K562 (cell line): ENCODE measurements at regions not wholly inside any gene's neighbourhood (a gene's known extent, or its start where the extent isn't known, plus 50 kb on each side); places are given as distances from the start of the nearest gene placed in this dataset.

ENCODE experiments used
- ATAC-seq: fragments of 200-7000 bp; cut with Tn5 transposase; 3 replicates; pipeline ENCODE4 v1.9.1; 2020; ENCODE audit warnings: moderate library complexity
- BruUV-seq: library from RNA; stranded (reverse); fragments of 400-500 nt; replicated peaks from 2 replicates; lab custom pipeline; 2021; lab: Mats Ljungman, UMichigan
- CTCF ChIA-PET: fragments of 300-600 bp; formaldehyde crosslinking; extraction: SDS; loops from one replicate; lab custom pipeline; 2021; ENCODE audit warnings: low intra/inter-chr PET ratio; lab: Yijun Ruan, JAX
- POLR2A ChIA-PET: fragments of 300-600, 350-650 bp; sonication (Branson Sonifier 250); formaldehyde crosslinking; extraction: SDS; loops from one replicate; lab custom pipeline; 2021; ENCODE audit warnings: antibody characterized with exemption, inconsistent platforms; lab: Yijun Ruan, JAX
- DNase-seq, 4 experiments: peaks; one replicate each; pipeline versions ENCODE4 v3.0.0 to v3.0.0-alpha.2; 2011 to 2018; ENCODE audit warnings: low spot score in 3 of 4, mixed read lengths in 3 of 4; ENCODE audit errors: extremely low read depth in 1 of 4
- FAIRE-seq: peaks from 2 replicates; lab custom pipeline; 2011; peaks lifted over from hg19 to GRCh38; lab: Jason Lieb, UNC
- H2AFZ ChIP-seq: 2 replicates; pipeline ENCODE4 v1.6.0; 2011; ENCODE audit warnings: low read depth, low read length, control low read depth, inconsistent platforms
- H3K27ac ChIP-seq: fragments of 200-600 bp; 3 replicates; pipeline ENCODE4 v1.8.0; 2011; ENCODE audit warnings: low read depth, mild to moderate bottlenecking, control low read depth, inconsistent platforms, low read length, moderate library complexity, mixed read lengths; ENCODE audit errors: extremely low read depth
- H3K27me3 ChIP-seq, 2 experiments: fragments of 300-600 bp in 1 of 2; 2 replicates in 1 of 2; 3 replicates in 1 of 2; pipeline versions ENCODE4 v1.6.0 to v1.8.0; 2011; ENCODE audit warnings: inconsistent platforms in 2 of 2, low read length in 2 of 2, mild to moderate bottlenecking in 1 of 2, mixed read lengths in 1 of 2, moderate library complexity in 1 of 2; ENCODE audit not compliant: control insufficient read depth in 2 of 2, insufficient read depth in 2 of 2
- H3K36me3 ChIP-seq: fragments of 300-600 bp; 3 replicates; pipeline ENCODE4 v1.8.0; 2011; ENCODE audit warnings: mild to moderate bottlenecking, low read length, inconsistent platforms; ENCODE audit not compliant: control insufficient read depth, insufficient read depth
- H3K4me1 ChIP-seq, 2 experiments: fragments of 200-600 bp in 1 of 2; replicated peaks in 1 of 2; 2 replicates in 1 of 2; 3 replicates in 1 of 2; pipeline versions ENCODE4 v1.5.1 to v1.8.0; 2011; ENCODE audit warnings: inconsistent platforms in 2 of 2, low read length in 2 of 2, mild to moderate bottlenecking in 1 of 2, mixed read lengths in 1 of 2, moderate library complexity in 1 of 2; ENCODE audit not compliant: control insufficient read depth in 2 of 2, insufficient read depth in 2 of 2
- H3K4me2 ChIP-seq: 2 replicates; pipeline ENCODE4 v1.6.1; 2011; ENCODE audit warnings: low read length, control low read depth, inconsistent platforms, mixed read lengths; ENCODE audit not compliant: insufficient read depth
- H3K4me3 ChIP-seq: fragments of 200-600 bp; sonication (generic), shearing (Covaris generic); 2 replicates; pipeline ENCODE4 v1.5.1; 2016; ENCODE audit warnings: control low read depth, inconsistent platforms
- H3K79me2 ChIP-seq: fragments of 200-600 bp; 3 replicates; pipeline ENCODE4 v1.8.0; 2011; ENCODE audit warnings: low read length, inconsistent platforms; ENCODE audit not compliant: control insufficient read depth, insufficient read depth
- H3K9ac ChIP-seq, 2 experiments: 2 replicates each; pipeline versions ENCODE4 v1.6.0 to v1.6.1; 2011; ENCODE audit warnings: low read depth in 2 of 2, low read length in 2 of 2, control low read depth in 1 of 2, inconsistent platforms in 1 of 2, mild to moderate bottlenecking in 1 of 2, mixed read lengths in 1 of 2; ENCODE audit not compliant: insufficient read depth in 1 of 2
- H3K9me1 ChIP-seq: one replicate; pipeline ENCODE4 v1.6.0; 2011; ENCODE audit warnings: inconsistent platforms, mild to moderate bottlenecking, low read length, moderate library complexity; ENCODE audit not compliant: control insufficient read depth, insufficient read depth
- H3K9me3 ChIP-seq: replicated peaks from 2 replicates; pipeline ENCODE4 v1.5.1; 2011; ENCODE audit warnings: low read depth, low read length, inconsistent platforms; ENCODE audit not compliant: control insufficient read depth, insufficient read depth
- H4K20me1 ChIP-seq: replicated peaks from 2 replicates; pipeline ENCODE4 v1.6.1; 2011; ENCODE audit warnings: low read length, inconsistent platforms, mixed read lengths; ENCODE audit not compliant: control insufficient read depth, insufficient read depth
- ARID2 ChIP-seq: fragments of 450-650 bp; IDR thresholded peaks from 2 replicates; pipeline ENCODE4 v1.6.1; 2017; ENCODE audit warnings: antibody characterized with exemption, mild to moderate bottlenecking
- CTBP1 ChIP-seq: fragments of 450-650 bp; IDR thresholded peaks from 2 replicates; pipeline ENCODE4 v1.6.1; 2016; ENCODE audit warnings: borderline replicate concordance
- GABPB1 ChIP-seq: sonication (generic); formaldehyde crosslinking; IDR thresholded peaks from 2 replicates; pipeline ENCODE4 v1.8.0; 2022; ENCODE audit warnings: mild to moderate bottlenecking, missing genetic modification reagents
- MAFF ChIP-seq: IDR thresholded peaks from 2 replicates; pipeline ENCODE4 v1.6.1; 2012; ENCODE audit warnings: low read length, improper control_type of control experiment
- PTTG1 ChIP-seq: fragments of 450-650 bp; IDR thresholded peaks from 2 replicates; pipeline ENCODE4 v1.6.1; 2016; ENCODE audit warnings: low read depth, mild to moderate bottlenecking, missing genetic modification characterization, missing compliant biosample characterization
- RBFOX2 ChIP-seq: fragments of 200-400 bp; formaldehyde crosslinking; IDR thresholded peaks from 2 replicates; pipeline ENCODE4 v1.6.1; 2017; ENCODE audit warnings: low read depth, mild to moderate bottlenecking, low read length, moderate library complexity
- SIRT6 ChIP-seq: IDR thresholded peaks from one replicate; pipeline ENCODE4 v1.6.1; 2012; ENCODE audit warnings: low read depth, mild to moderate bottlenecking, control low read depth, inconsistent platforms, low read length, moderate library complexity
- TCF7L2 ChIP-seq: fragments of 150-350 bp; IDR thresholded peaks from 2 replicates; pipeline ENCODE4 v1.6.1; 2016; ENCODE audit warnings: low read depth, mild to moderate bottlenecking, low read length, moderate library complexity
- XRCC5 ChIP-seq: fragments of 200-400 bp; formaldehyde crosslinking; IDR thresholded peaks from 2 replicates; pipeline ENCODE4 v1.6.1; 2017; ENCODE audit warnings: low read depth, mild to moderate bottlenecking, low read length
- ZNF354B ChIP-seq: fragments of 250-450 bp; sonication (Bioruptor Pico); IDR thresholded peaks from 2 replicates; pipeline ENCODE4 v1.4.0; 2020
- ZNF778 ChIP-seq: fragments of 450-650 bp; formaldehyde crosslinking; IDR thresholded peaks from 2 replicates; pipeline ENCODE4 v1.4.0; 2020; ENCODE audit warnings: mild to moderate bottlenecking, moderate library complexity
- WGBS: fragments of 100-300 bp; shearing (Covaris generic); methylation state at CpG from one replicate; pipeline ENCODE4 v1.1.6; 2016; ENCODE audit warnings: low coverage, mixed read lengths; ENCODE audit not compliant: insufficient coverage; ENCODE audit errors: missing lambda C conversion rate; 5-methylcytosine and 5-hydroxymethylcytosine counted together
- in situ Hi-C: fragments of 300-500 bp; cut with MboI; formaldehyde crosslinking; loops from 4 replicates; pipeline ENCODE4 v1.15.0; 2018; ENCODE audit warnings: inconsistent platforms, mixed read lengths
- intact Hi-C: fragments of 100-400 bp; cut with micrococcal nuclease; formaldehyde crosslinking; loops from 2 replicates; pipeline ENCODE4 v1.14.2; 2022

DNA sequence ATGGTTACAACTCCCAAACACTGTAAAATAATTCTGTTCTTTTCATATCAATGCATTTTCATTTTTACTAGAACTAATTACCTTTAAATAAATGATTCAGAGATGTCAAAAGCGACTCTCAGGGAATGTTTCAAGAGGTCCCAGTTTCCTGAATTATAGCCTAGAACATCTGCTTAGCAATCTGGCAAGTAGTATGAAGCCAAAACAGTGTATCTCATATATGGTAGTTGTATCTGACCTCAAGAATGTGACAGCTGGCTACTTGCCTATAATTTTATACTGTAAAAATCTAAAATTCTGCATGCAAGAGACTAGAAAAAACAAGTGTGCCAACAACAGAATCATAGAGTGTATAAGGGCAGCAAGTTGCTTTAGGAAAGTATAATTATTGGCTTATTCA, 187.7 kb upstream of the POU5F2 start:
- in situ Hi-C loops = no loop called here
- no peaks in the 10 kb centered on the region for H3K9me3 ChIP-seq
- H3K4me1 ChIP-seq = no peaks in the 10 kb centered on the region
- FAIRE-seq = no peak
- H3K27ac ChIP-seq = no peak overlapping the region
- no peak for DNase-seq
- no peak for ATAC-seq
- H2AFZ ChIP-seq = no peak overlapping the region
- H3K4me3 ChIP-seq = no peak overlapping the region
- no peaks in the 10 kb centered on the region for H3K79me2 ChIP-seq
- CTCF ChIA-PET = no interaction called here
- no peaks in the 10 kb centered on the region for H3K36me3 ChIP-seq
- TF ChIP-seq PTTG1 (tag) = no peak
- TF ChIP-seq TCF7L2 = no peak
- TF ChIP-seq ZNF354B (CRISPR knock-in tag) = no peak
- TF ChIP-seq MAFF = no peak
- no peak for TF ChIP-seq ARID2
- TF ChIP-seq ZNF778 (CRISPR knock-in tag) = no peak
- TF ChIP-seq SIRT6 = no peak
- TF ChIP-seq CTBP1 = no peak
- no peak for TF ChIP-seq GABPB1 (CRISPR knock-in tag)
- TF ChIP-seq RBFOX2 = no peak
- TF ChIP-seq XRCC5 = no peak
- TF ChIP-seq, all 486 proteins: peak for 0
- 0% methylated on average over 1 of the region's 1 CpG for WGBS
- no peaks in the 10 kb centered on the region for H3K27me3 ChIP-seq
- no peaks in the 10 kb centered on the region for H3K9me1 ChIP-seq
- POLR2A ChIA-PET = no interaction called here
- H4K20me1 ChIP-seq = no peaks in the 10 kb centered on the region
- H3K4me2 ChIP-seq = no peak overlapping the region
- no peak overlapping the region for H3K9ac ChIP-seq
- no TSS peak for BruUV-seq
- intact Hi-C loops = no loop called here
